NK-92 treated with Interleukin-12 subunit alpha and Interleukin-12 subunit beta, amount 100 ng/mL, for 24 hours (cell line): ENCODE measurements at regions not wholly inside any gene's neighbourhood (a gene's known extent, or its start where the extent isn't known, plus 50 kb on each side); places are given as distances from the start of the nearest gene placed in this dataset.

Experiments
- DNase-seq: peaks from one replicate; lab custom pipeline; 2025; lab: John Stamatoyannopoulos, UW

DNA sequence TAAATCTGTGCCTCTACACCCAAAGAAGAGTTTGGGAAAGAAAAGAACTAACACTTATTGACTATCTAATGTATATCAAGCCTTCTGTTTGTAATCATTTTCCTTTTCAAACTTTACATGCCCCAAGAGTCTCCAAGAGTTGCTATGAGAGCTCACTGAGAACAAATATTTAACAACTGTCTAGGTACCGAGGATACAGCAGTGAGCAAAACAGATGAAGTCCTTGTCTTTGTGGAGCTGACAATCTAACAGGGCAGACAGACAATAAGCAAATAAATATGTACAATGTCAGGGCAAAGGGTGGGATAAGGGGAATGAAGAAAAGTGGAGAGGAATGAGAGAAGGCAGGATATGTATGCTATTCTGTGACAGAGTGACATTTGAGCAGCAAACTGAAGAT is 64.8 kb upstream of the KSR1 start:
- DNase-seq = no peak

DNA sequence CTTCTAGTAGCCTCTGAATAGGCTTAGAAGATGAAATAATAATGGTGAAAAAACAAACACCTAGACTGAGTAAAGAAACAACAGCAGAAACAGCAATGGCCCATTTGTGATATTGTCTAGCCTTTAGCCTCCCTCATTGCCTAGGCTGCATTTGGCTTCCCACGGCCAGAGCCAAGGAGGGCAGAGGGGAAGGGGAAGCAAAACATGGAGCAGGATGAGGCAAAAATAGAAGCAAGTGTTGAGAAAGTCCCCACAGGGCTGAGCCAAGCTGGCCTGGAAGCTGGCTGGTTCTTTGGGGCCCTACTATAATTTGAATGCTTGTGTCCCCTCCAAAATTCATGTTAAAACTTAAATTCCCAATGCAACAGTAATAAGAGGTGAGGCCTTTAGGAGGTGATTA is 60.2 kb upstream of the KSR1 start:
- DNase-seq = no peak

DNA sequence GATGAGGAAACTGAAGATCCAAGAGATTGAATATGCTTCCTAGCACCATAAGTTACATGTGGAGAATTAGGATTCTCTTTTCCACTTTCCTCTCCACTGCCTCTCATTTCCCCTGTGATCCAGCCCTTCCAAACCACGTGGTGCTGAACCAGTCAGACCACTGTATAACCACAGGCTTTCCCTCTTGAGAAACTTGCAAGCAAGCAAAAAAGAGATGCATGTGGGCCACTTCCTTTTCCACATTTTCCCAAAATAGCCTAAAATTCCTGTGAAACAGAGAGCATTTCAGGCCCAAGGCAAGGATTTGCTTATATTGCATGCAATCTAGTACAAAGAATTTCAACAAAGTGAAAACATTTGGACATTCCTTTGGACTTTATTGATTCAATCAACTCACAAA is 59.3 kb upstream of the KSR1 start:
- DNase-seq = no peak

DNA sequence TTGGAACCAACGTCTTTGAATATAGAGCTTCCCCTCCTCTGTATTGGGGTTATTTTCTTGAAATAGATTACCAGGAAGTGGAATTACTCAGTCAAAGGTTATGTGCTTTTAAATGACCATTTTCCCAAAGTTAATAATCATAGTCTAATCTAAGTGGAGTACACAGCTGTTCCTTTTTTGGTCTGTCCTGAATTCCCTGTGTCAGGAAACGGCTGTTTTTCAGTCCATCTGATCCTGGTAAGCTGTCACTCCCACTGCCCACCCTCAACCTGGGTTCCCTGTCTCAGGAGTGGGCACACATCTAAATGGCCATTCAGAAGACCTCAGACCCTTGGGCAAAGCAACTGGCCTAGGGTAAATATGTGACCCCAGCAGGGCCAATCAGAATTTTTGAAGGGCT is 57.6 kb upstream of the KSR1 start:
- no peak for DNase-seq

DNA sequence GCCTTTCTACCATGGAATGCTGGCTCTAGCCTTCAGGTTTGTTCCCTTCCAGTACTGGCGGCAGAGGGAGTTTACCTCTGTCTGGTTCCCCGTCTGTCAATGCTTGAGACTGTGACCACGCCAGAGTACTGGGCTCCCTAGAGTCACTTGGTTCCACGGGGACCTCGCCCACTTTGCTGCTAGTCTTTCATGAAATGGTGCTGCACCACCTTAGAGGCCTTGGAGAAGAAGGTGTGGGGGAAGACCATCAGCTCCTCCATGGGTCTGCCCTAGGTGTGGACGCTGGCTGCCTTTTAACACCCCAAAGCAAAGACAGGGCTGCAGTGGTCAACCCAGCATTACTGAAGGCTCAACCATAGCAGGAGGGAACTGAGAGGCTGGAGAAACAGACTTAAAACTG is 55.3 kb upstream of the KSR1 start:
- DNase-seq = no peak

DNA sequence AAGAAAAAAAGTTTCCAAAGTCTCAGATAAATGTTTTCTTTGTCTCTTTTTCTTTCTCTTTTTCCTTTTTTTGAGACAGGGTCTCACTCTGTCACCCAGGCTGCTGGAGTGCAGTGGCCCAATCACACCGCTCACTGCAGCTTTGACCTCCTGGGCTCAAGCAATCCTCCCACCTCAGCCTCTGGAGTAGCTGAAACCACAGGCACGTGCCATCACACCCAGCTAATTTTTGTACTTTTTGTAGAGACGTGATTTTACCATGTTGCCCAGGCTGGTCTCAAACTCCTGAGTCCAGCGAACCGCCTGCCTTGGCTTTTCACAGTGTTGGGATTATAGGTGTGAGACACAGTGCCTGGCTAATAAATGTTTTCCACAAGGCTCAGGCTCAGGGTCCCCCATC is 53.3 kb upstream of the KSR1 start:
- DNase-seq = no peak

DNA sequence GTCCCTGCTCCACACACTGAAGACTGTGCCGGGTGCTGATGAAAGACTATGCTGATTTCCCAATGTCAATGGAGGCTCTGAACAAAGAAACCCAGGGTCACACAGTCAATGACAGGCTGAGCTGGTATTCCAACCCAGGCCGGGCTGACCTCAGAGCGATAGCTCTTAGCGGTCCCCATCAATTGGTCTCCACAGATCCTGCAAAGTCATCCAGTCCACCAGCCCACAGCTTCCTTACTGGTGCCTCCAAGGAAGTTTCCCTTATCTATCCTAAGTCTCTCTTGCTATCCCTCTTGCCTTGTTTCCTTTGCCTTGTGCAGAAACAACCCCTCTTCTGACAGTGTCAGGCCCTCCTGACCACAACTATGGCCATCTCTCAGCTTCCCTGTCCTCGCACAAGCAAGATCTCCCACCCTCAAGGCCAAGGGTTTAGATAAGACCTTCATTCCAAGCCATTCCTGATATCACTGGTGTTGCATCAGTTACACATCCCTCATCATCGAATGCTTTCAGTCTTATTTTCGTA is 52.7 kb upstream of the KSR1 start:
- no peak for DNase-seq

DNA sequence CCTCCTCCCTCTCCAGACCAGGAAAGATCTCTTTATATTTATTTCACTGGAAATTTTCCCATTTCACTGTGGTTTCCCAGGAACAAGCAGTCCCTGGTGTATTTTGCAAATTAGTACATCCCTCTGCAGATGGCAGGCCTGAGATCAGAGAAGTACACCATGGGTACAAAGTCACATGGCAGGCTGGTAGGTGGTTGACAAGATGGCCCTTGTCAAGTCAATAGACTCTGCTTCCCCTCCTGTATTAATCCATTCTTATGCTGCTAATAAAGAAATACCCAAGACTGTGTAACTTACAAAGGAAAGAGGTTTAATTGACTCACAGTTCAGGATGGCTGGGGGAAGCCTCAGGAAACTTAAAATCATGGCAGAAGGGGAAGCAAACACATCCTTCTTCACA is 51.6 kb upstream of the KSR1 start:
- DNase-seq = no peak
